ENCODE measurements at regions not wholly inside any gene's neighbourhood (a gene's known extent, or its start where the extent isn't known, plus 50 kb on each side); places are given as distances from the start of the nearest gene placed in this dataset.

DNA sequence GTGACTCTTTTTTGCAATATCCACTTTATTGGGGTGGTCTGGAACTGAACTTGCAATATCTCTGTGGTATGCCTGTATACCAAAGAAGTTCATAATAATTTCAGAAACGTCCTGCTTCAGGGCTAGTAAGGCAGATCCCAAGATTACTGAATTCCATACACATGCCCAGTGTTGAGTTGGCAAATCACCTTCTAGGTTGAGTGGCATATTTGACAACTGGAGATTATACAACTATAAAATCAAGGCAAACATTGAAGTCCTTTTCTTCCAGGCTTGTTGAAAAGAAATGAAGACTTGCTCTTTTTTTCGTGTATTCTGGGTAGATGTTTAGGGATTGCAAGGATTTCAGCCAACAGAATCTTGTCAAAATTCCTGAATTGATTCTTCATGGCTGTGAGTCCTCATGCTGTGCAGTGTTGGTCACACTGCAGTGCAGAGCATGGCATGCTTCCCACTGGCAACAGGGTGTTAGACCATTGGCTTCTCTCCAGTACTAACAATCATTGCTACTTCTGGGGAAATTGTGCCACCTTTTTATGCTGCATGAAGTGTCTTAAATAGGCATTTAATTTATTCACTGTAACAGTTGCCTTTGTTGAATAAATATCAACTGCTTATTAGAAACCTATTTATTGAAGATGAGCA lies 367.1 kb upstream of the ADGRL4 start:
- Histone ChIP-seq H3K27me3 (no peaks in the 10 kb centered on the region), H3K4me3 (no peak overlapping the region), H3K9me3 (no peaks in the 10 kb centered on the region), H3K4me1 (no peaks in the 10 kb centered on the region), H3K36me3 (no peaks in the 10 kb centered on the region), H3K27ac (no peak overlapping the region)
- intact Hi-C loops (cut with DNase I; ENCODE audit: low total_unique reads), result no loop called here
- DNase-seq (ENCODE audit: low spot score in 2 of 2), result no peak
- TF ChIP-seq POLR2AphosphoS5 (IDR thresholded peaks at IDR 0.05), result no peak
- TF ChIP-seq, protein P1, sequence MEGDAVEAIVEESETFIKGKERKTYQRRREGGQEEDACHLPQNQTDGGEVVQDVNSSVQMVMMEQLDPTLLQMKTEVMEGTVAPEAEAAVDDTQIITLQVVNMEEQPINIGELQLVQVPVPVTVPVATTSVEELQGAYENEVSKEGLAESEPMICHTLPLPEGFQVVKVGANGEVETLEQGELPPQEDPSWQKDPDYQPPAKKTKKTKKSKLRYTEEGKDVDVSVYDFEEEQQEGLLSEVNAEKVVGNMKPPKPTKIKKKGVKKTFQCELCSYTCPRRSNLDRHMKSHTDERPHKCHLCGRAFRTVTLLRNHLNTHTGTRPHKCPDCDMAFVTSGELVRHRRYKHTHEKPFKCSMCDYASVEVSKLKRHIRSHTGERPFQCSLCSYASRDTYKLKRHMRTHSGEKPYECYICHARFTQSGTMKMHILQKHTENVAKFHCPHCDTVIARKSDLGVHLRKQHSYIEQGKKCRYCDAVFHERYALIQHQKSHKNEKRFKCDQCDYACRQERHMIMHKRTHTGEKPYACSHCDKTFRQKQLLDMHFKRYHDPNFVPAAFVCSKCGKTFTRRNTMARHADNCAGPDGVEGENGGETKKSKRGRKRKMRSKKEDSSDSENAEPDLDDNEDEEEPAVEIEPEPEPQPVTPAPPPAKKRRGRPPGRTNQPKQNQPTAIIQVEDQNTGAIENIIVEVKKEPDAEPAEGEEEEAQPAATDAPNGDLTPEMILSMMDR (IDR thresholded peaks at IDR 0.05), result no peak
- no peak for TF ChIP-seq POLR2A (IDR thresholded peaks at IDR 0.05)

DNA sequence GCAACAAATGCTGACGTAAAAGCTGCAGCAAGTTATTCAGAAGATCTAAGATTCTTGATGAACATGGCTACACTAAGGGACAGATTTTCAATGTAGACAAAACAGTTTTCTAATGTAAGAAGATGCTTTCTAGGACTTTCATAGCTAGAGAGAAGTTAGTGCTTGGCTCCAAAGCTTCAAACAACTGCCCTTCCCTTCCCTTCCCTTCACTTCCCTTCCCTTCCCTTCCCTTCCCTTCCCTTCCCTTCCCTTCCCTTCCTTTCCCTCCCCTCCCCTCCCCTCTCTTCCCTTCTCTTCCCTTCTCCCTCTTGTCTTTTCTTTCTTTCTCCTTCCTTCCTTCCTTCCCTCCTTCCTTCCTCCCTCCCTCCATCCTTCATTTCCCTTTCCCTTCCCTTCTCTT lies 365.3 kb upstream of the ADGRL4 start:
- Histone ChIP-seq H3K4me1 (no peaks in the 10 kb centered on the region), H3K36me3 (no peaks in the 10 kb centered on the region), H3K27me3 (no peaks in the 10 kb centered on the region), H3K27ac (no peak overlapping the region), H3K4me3 (no peak overlapping the region), H3K9me3 (no peaks in the 10 kb centered on the region)
- TF ChIP-seq, protein P1 (IDR thresholded peaks at IDR 0.05), result no peak
- TF ChIP-seq POLR2AphosphoS5 (IDR thresholded peaks at IDR 0.05) (no peak), POLR2A (IDR thresholded peaks at IDR 0.05) (no peak)
- no peak for DNase-seq (ENCODE audit: low spot score in 2 of 2)
- intact Hi-C loops (cut with DNase I; ENCODE audit: low total_unique reads), result no loop called here

DNA sequence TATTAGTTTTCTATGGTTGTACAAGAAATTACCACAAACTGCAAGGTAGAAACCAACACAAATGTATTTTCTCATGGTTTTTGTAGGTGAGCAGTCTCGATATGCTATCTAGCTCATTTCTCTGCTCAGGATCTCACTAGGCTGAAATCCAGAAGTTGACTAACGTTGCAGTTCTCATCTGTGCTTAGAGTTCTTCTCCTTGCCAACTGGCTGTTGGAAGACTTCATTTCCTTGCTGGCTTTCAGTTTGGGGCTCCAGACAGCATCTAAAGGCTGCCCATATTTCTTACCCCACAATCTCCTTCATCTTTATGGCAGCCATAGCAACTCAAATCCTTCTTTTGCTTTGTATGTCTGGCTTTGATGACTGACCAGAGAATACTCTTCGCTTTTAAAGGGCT lies 362.6 kb upstream of the ADGRL4 start:
- Histone ChIP-seq H3K4me3 (no peak overlapping the region), H3K4me1 (no peaks in the 10 kb centered on the region), H3K27me3 (no peaks in the 10 kb centered on the region), H3K9me3 (no peaks in the 10 kb centered on the region), H3K36me3 (no peaks in the 10 kb centered on the region), H3K27ac (no peak overlapping the region)
- TF ChIP-seq POLR2A (IDR thresholded peaks at IDR 0.05), result no peak
- TF ChIP-seq, protein P1 (IDR thresholded peaks at IDR 0.05), result no peak
- no peak for TF ChIP-seq POLR2AphosphoS5 (IDR thresholded peaks at IDR 0.05)
- intact Hi-C loops (cut with DNase I; ENCODE audit: low total_unique reads), result no loop called here
- DNase-seq (ENCODE audit: low spot score in 2 of 2), result no peak

DNA sequence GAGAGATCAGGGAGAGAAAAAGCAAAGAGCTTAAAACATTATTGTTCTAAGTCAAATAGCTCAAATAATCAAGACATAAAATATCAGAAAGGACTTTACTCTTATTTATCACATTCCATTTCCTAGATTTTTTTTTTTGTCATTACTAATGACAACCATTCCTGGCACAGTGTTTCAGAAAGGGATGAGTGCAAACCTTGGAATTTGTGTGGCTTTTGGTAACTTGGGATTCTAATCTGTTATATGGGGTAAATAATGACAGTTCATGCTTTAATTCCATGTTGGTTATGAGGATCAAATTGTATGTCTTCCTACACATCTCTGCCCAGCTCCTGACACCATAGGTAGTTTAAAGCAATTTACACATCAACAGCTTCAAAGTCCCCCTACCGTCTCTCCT lies 358.4 kb upstream of the ADGRL4 start:
- intact Hi-C loops (cut with DNase I; ENCODE audit: low total_unique reads), result no loop called here
- Histone ChIP-seq H3K4me3 (no peak overlapping the region), H3K27me3 (no peaks in the 10 kb centered on the region), H3K36me3 (no peaks in the 10 kb centered on the region), H3K27ac (no peak overlapping the region), H3K9me3 (no peaks in the 10 kb centered on the region), H3K4me1 (no peaks in the 10 kb centered on the region)
- DNase-seq (ENCODE audit: low spot score in 2 of 2), result no peak
- TF ChIP-seq, protein P1 (IDR thresholded peaks at IDR 0.05), result no peak
- TF ChIP-seq POLR2A (IDR thresholded peaks at IDR 0.05), result no peak

DNA sequence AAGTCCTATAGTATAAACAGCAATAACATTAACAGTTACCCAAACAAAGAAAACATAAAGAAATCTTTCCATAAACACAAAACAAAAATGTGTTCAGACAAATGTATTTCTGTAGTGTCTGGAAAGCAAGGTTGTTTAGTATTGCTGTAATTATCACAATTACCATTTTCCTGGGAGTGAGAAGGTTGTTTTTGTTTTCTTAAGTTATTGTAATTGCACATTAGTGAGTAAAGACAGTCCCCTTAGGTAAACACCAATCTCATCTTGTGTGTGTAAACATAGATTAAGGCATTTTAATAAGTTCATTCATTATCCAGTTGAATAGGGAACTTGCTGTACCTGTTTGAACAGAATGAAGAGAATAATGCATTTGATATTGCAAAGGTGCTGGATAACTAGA lies 356.9 kb upstream of the ADGRL4 start:
- TF ChIP-seq POLR2A (IDR thresholded peaks at IDR 0.05) (no peak), POLR2AphosphoS5 (IDR thresholded peaks at IDR 0.05) (no peak)
- TF ChIP-seq, protein P1 (IDR thresholded peaks at IDR 0.05), result no peak
- no peaks in the 10 kb centered on the region for H3K9me3 ChIP-seq
- no peak overlapping the region for H3K27ac ChIP-seq
- no peak for DNase-seq (ENCODE audit: low spot score in 2 of 2)
- H3K4me1 ChIP-seq, result no peaks in the 10 kb centered on the region
- no peaks in the 10 kb centered on the region for H3K27me3 ChIP-seq
- H3K4me3 ChIP-seq, result no peak overlapping the region
- intact Hi-C loops (cut with DNase I; ENCODE audit: low total_unique reads), result no loop called here
- no peaks in the 10 kb centered on the region for H3K36me3 ChIP-seq

Data from breast epithelium (tissue), 4 donors.